ENCODE measurements at regions not wholly inside any gene's neighbourhood (a gene's known extent, or its start where the extent isn't known, plus 50 kb on each side); places are given as distances from the start of the nearest gene placed in this dataset.

DNA sequence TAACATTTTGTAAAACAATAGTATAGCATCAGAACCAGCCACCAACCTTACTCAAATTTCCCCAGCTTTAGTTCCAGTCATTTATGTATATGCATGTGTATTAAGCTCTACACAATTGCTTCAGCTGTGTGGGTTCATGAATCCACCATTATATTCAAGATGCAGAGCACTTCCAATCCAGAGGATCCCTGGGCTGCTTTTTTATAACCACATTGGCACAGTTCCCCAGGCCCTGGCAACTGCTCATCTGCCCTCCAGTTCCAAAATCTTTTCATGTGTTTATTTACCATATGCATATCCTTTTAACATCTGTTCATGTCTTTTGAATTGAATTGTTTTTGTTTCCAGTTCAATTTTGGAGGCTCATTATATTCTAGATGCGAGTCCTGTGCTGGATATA is 482.9 kb upstream of the HS6ST1 start:
- H3K4me1 ChIP-seq (ENCODE audit: control insufficient read depth in 5 of 5, insufficient read depth in 5 of 5, low read length in 5 of 5): no peaks in the 10 kb centered on the region
- H3K27me3 ChIP-seq (ENCODE audit: control insufficient read depth in 5 of 5, insufficient read depth in 4 of 5, low read length in 5 of 5): peaks cover 0 to 3% (median 0%) of the 10 kb centered on the region in 5 donors
- no peak overlapping the region for H3K27ac ChIP-seq (ENCODE audit: low read depth, low read length)
- H3K36me3 ChIP-seq (ENCODE audit: control insufficient read depth in 5 of 5, insufficient read depth in 5 of 5, low read length in 5 of 5): no peaks in the 10 kb centered on the region
- no peak overlapping the region for H3K9ac ChIP-seq (ENCODE audit: low read length in 5 of 5)
- H3K9me3 ChIP-seq (ENCODE audit: control insufficient read depth in 5 of 5, low read length in 5 of 5): no peaks in the 10 kb centered on the region
- no peak overlapping the region for H3K4me3 ChIP-seq (ENCODE audit: low read depth in 1 of 5, low read length in 5 of 5)

DNA sequence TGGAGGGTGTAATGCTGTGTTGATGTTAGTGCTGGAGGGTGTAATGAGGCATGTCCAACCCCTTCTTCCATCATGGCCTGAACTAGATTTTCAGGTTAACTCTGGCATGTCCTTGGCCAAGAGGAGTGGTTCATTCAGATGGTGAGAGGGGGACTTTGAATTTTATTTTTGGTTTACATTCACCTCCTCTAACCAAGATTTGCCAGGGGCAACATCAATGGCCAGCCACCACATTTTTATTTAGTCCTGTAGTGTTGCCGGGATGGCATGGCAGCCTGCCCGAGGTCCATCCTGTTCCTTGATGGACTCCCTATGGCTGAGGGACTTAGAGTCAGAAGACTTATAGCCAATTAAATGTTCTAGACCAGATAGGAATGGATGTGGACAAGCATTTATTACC is 484.6 kb upstream of the HS6ST1 start:
- Histone ChIP-seq H3K4me1 (ENCODE audit: control insufficient read depth in 5 of 5, insufficient read depth in 5 of 5, low read length in 5 of 5) (no peaks in the 10 kb centered on the region), H3K27ac (ENCODE audit: low read depth, low read length) (no peak overlapping the region), H3K36me3 (ENCODE audit: control insufficient read depth in 5 of 5, insufficient read depth in 5 of 5, low read length in 5 of 5) (no peaks in the 10 kb centered on the region), H3K27me3 (ENCODE audit: control insufficient read depth in 5 of 5, insufficient read depth in 4 of 5, low read length in 5 of 5) (peaks cover 0 to 3% (median 0%) of the 10 kb centered on the region in 5 donors), H3K9ac (ENCODE audit: low read length in 5 of 5) (no peak overlapping the region), H3K9me3 (ENCODE audit: control insufficient read depth in 5 of 5, low read length in 5 of 5) (no peaks in the 10 kb centered on the region), H3K4me3 (ENCODE audit: low read depth in 1 of 5, low read length in 5 of 5) (no peak overlapping the region)

DNA sequence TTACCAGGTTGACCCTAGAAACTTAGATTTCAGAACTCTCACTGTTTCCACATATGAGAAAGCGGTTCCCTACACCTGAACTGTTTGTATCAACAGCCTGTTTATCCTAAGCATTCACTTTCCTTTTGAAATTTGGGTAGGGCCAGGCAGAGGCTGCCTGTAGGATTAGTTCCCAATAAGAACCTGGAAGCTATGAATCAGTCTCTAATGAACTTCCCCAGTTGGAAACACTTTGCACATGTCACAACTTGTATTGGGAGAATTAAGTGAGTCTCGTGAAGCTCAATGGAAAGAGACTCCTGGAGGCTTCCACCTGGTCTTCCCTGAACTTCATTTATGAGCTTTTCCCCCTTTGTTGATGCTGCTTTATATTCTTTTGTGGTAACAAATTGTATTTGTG is 486.6 kb upstream of the HS6ST1 start:
- Histone ChIP-seq H3K4me1 (ENCODE audit: control insufficient read depth in 5 of 5, insufficient read depth in 5 of 5, low read length in 5 of 5) (no peaks in the 10 kb centered on the region), H3K9me3 (ENCODE audit: control insufficient read depth in 5 of 5, low read length in 5 of 5) (peaks cover 0 to 3% (median 0%) of the 10 kb centered on the region in 5 donors), H3K4me3 (ENCODE audit: low read depth in 1 of 5, low read length in 5 of 5) (no peak overlapping the region), H3K27ac (ENCODE audit: low read depth, low read length) (no peak overlapping the region), H3K27me3 (ENCODE audit: control insufficient read depth in 5 of 5, insufficient read depth in 4 of 5, low read length in 5 of 5) (peaks cover 0 to 2% (median 0%) of the 10 kb centered on the region in 5 donors), H3K36me3 (ENCODE audit: control insufficient read depth in 5 of 5, insufficient read depth in 5 of 5, low read length in 5 of 5) (no peaks in the 10 kb centered on the region), H3K9ac (ENCODE audit: low read length in 5 of 5) (no peak overlapping the region)

DNA sequence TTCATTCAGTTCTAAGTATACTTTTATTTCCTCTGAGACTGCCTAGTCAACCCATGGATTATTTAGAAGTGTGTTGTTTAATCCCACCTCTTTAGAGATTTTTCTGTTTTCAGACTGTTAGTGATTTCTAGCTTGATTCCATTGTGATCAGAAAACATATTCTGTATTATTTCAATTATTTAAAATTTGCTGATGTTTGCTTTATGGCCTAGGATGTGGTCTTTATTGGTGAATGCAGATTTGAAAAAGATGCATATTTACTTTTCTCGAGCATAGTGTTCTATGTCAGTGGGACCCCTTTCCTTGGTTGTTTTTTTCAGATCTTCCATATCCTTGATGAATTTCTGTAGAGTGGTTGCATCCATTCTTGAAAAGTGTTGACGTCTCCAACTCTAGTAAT is 487.2 kb upstream of the HS6ST1 start:
- Histone ChIP-seq H3K4me1 (ENCODE audit: control insufficient read depth in 5 of 5, insufficient read depth in 5 of 5, low read length in 5 of 5) (no peaks in the 10 kb centered on the region), H3K4me3 (ENCODE audit: low read depth in 1 of 5, low read length in 5 of 5) (no peak overlapping the region), H3K9me3 (ENCODE audit: control insufficient read depth in 5 of 5, low read length in 5 of 5) (peaks cover 0 to 3% (median 0%) of the 10 kb centered on the region in 5 donors), H3K36me3 (ENCODE audit: control insufficient read depth in 5 of 5, insufficient read depth in 5 of 5, low read length in 5 of 5) (no peaks in the 10 kb centered on the region), H3K27me3 (ENCODE audit: control insufficient read depth in 5 of 5, insufficient read depth in 4 of 5, low read length in 5 of 5) (peaks cover 0 to 2% (median 0%) of the 10 kb centered on the region in 5 donors), H3K27ac (ENCODE audit: low read depth, low read length) (no peak overlapping the region), H3K9ac (ENCODE audit: low read length in 5 of 5) (no peak overlapping the region)

DNA sequence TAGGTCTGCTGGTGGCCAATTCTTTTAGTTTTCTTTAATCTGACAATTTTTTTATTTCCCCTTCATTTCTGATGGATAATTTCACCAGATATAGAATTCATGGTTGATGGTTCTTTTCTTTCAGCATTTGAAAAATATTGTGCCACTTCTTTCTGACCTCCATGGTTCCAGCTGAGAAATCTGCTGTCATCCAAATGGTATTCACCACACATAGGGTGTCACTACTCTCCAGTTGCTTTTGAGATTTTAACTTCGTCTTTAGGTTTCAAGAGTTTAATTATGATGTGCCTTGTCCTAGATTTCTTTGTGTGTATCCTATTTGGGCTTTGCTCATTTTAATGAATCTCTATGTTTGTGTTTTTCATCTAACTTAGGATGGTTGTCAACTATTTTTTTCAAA is 488.6 kb upstream of the HS6ST1 start:
- Histone ChIP-seq H3K9me3 (ENCODE audit: control insufficient read depth in 5 of 5, low read length in 5 of 5) (peaks cover 0 to 3% (median 0%) of the 10 kb centered on the region in 5 donors), H3K9ac (ENCODE audit: low read length in 5 of 5) (no peak overlapping the region), H3K27me3 (ENCODE audit: control insufficient read depth in 5 of 5, insufficient read depth in 4 of 5, low read length in 5 of 5) (peaks cover 0 to 6% (median 0%) of the 10 kb centered on the region in 5 donors), H3K36me3 (ENCODE audit: control insufficient read depth in 5 of 5, insufficient read depth in 5 of 5, low read length in 5 of 5) (no peaks in the 10 kb centered on the region), H3K27ac (ENCODE audit: low read depth, low read length) (no peak overlapping the region), H3K4me1 (ENCODE audit: control insufficient read depth in 5 of 5, insufficient read depth in 5 of 5, low read length in 5 of 5) (no peaks in the 10 kb centered on the region), H3K4me3 (ENCODE audit: low read depth in 1 of 5, low read length in 5 of 5) (no peak overlapping the region)

DNA sequence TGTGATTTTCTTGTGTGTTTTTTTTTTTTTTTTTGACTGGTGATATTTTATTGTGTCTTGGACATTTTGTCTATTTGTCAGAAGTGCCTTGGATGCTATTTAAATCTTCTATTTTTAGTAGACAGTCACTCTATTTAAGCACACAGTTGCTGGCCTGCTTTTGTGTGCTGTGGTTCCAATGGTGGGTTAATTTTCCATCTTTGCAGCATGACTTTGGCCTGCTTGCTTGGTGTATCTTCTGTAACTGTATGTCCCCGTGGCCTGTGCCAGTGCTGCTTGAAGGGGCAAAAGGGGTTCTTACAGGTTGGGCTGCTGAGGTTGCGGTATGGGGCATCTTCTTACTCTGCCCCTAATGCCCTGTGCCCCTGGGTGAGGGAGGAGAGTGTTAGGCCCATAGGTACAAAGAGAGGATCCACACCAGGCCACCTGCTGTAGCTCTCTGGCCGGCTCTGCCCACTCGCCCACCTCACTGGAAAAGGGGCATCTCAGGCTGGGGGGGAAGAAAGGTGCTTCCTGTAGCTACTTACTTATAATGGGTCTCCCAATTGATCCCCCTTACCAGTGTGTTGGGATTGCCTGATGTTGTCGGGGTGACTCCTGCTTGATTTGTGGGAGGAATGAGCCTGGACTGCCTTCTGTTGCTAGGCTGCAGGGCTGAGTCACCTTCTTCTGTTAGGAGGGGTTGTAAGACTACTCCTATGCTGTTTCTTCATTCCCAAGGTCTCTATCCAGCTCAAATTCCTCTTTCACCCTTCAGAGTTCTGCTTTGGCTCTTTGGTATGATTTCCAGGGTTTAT is 490.0 kb upstream of the HS6ST1 start:
- no peaks in the 10 kb centered on the region for H3K36me3 ChIP-seq (ENCODE audit: control insufficient read depth in 5 of 5, insufficient read depth in 5 of 5, low read length in 5 of 5)
- no peak overlapping the region for H3K9ac ChIP-seq (ENCODE audit: low read length in 5 of 5)
- H3K4me3 ChIP-seq (ENCODE audit: low read depth in 1 of 5, low read length in 5 of 5): no peak overlapping the region
- H3K4me1 ChIP-seq (ENCODE audit: control insufficient read depth in 5 of 5, insufficient read depth in 5 of 5, low read length in 5 of 5): no peaks in the 10 kb centered on the region
- H3K27me3 ChIP-seq (ENCODE audit: control insufficient read depth in 5 of 5, insufficient read depth in 4 of 5, low read length in 5 of 5): peaks cover 0 to 10% (median 0%) of the 10 kb centered on the region in 5 donors
- no peak overlapping the region for H3K27ac ChIP-seq (ENCODE audit: low read depth, low read length)
- peaks cover 0 to 3% (median 0%) of the 10 kb centered on the region in 5 donors for H3K9me3 ChIP-seq (ENCODE audit: control insufficient read depth in 5 of 5, low read length in 5 of 5)

DNA sequence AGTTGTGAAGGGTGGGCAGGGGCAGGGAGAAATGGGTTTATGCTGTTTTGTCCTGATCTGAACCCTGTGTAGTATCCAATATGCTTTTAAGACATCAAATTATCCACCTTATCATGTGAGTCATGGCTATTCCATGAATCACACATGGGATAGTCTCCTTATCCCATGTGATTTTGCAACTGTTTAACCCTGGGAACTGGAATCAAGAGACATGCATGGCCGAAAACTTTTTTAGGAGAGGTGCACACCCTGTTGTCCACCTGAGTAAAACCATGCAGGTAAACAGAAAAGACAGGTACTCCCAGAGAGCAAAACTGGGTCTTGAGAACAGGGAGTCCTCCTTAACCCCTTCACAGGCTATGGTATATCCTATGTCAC is 490.6 kb upstream of the HS6ST1 start:
- no peak overlapping the region for H3K4me3 ChIP-seq (ENCODE audit: low read depth in 1 of 5, low read length in 5 of 5)
- H3K27me3 ChIP-seq (ENCODE audit: control insufficient read depth in 5 of 5, insufficient read depth in 4 of 5, low read length in 5 of 5): peaks cover 0 to 10% (median 0%) of the 10 kb centered on the region in 5 donors
- H3K4me1 ChIP-seq (ENCODE audit: control insufficient read depth in 5 of 5, insufficient read depth in 5 of 5, low read length in 5 of 5): no peaks in the 10 kb centered on the region
- no peaks in the 10 kb centered on the region for H3K36me3 ChIP-seq (ENCODE audit: control insufficient read depth in 5 of 5, insufficient read depth in 5 of 5, low read length in 5 of 5)
- peaks cover 0 to 3% (median 0%) of the 10 kb centered on the region in 5 donors for H3K9me3 ChIP-seq (ENCODE audit: control insufficient read depth in 5 of 5, low read length in 5 of 5)
- H3K27ac ChIP-seq (ENCODE audit: low read depth, low read length): no peak overlapping the region
- no peak overlapping the region for H3K9ac ChIP-seq (ENCODE audit: low read length in 5 of 5)

DNA sequence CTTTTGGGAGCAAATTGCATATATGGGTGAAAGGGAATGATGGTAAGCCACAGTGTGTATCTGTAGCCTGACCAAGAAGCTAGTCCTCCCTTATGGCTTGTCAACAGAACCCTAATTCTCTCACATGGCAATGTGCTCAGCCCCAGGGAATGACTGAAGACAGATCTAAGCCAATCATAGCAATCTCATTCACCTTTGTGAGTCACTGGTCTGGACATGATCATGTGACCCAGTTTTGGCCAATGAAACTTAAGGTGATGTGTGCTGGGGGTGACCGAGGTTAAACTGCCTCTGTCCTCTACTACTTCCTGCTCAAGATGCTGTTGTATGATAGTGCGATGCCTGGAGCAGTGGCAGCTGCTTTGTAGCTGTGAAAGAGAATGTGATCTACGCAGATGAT is 491.2 kb upstream of the HS6ST1 start:
- H3K27ac ChIP-seq (ENCODE audit: low read depth, low read length): no peak overlapping the region

DNA sequence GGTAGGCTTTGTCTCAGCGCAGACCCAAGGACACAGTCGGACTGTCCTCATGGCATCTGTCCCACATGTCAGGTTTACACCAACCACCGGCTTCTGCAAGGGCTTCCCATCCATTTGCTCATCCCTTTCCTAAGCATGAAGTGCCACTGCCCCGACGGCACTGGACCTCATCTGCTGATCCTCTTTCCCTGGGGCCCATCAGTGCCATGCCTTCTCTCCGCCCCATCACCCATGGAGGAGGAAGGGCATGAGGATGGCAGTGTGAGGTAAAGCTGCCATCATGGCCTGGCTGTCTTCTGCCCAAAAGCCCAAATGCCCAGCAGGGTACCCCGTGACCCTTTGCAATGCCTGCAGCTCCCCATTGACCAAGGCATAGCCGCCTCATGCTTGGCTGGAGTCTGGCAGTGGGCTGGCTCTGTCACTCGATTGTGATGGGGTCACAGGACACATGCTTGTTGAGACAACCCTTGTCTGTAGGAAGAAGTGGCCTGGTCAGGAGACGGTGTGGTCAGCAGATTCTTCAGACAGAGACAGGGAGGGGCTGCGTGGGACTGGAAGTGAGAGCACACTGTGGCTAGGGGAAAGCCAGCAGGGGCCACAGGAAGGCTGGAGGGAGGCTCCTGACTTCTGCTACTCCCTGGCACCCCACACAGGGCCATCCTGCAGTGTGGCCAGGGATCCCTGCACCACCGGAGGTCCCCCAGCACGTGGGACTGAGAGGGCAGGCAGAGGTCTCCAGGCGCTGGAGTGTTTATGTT is 493.7 kb upstream of the HS6ST1 start:
- Histone ChIP-seq H3K27ac (ENCODE audit: low read depth, low read length) (no peak overlapping the region), H3K4me3 (ENCODE audit: low read depth in 1 of 5, low read length in 5 of 5) (no peak overlapping the region), H3K9ac (ENCODE audit: low read length in 5 of 5) (no peak overlapping the region), H3K36me3 (ENCODE audit: control insufficient read depth in 5 of 5, insufficient read depth in 5 of 5, low read length in 5 of 5) (no peaks in the 10 kb centered on the region), H3K4me1 (ENCODE audit: control insufficient read depth in 5 of 5, insufficient read depth in 5 of 5, low read length in 5 of 5) (no peaks in the 10 kb centered on the region), H3K27me3 (ENCODE audit: control insufficient read depth in 5 of 5, insufficient read depth in 4 of 5, low read length in 5 of 5) (peaks cover 0 to 10% (median 0%) of the 10 kb centered on the region in 5 donors), H3K9me3 (ENCODE audit: control insufficient read depth in 5 of 5, low read length in 5 of 5) (peaks cover 0 to 3% (median 0%) of the 10 kb centered on the region in 5 donors)

More for the DNA sequence above, 491.2 kb upstream of the HS6ST1 start:
- H3K36me3 ChIP-seq (ENCODE audit: control insufficient read depth in 5 of 5, insufficient read depth in 5 of 5, low read length in 5 of 5): no peaks in the 10 kb centered on the region
- H3K4me3 ChIP-seq (ENCODE audit: low read depth in 1 of 5, low read length in 5 of 5): no peak overlapping the region
- H3K9me3 ChIP-seq (ENCODE audit: control insufficient read depth in 5 of 5, low read length in 5 of 5): peaks cover 0 to 3% (median 0%) of the 10 kb centered on the region in 5 donors
- no peaks in the 10 kb centered on the region for H3K4me1 ChIP-seq (ENCODE audit: control insufficient read depth in 5 of 5, insufficient read depth in 5 of 5, low read length in 5 of 5)
- peaks cover 0 to 10% (median 0%) of the 10 kb centered on the region in 5 donors for H3K27me3 ChIP-seq (ENCODE audit: control insufficient read depth in 5 of 5, insufficient read depth in 4 of 5, low read length in 5 of 5)
- H3K9ac ChIP-seq (ENCODE audit: low read length in 5 of 5): no peak overlapping the region
